ENCODE measurements at regions not wholly inside any gene's neighbourhood (a gene's known extent, or its start where the extent isn't known, plus 50 kb on each side); places are given as distances from the start of the nearest gene placed in this dataset.

GRCh38 chr2:215651412-215651811 lies 215.5 kb upstream of the FN1 start (continued):
- TF ChIP-seq RUNX3 (IDR thresholded peaks at IDR 0.05; ENCODE audit: low read length) (no peak), MYC (IDR thresholded peaks at IDR 0.05; ENCODE audit: insufficient read depth, insufficient read length, insufficient replicate concordance, low read length, severe bottlenecking) (no peak), BACH1 (IDR thresholded peaks at IDR 0.05; ENCODE audit: borderline replicate concordance) (no peak), SMARCA5 (IDR thresholded peaks at IDR 0.05) (no peak)
- TF ChIP-seq, protein P1, sequence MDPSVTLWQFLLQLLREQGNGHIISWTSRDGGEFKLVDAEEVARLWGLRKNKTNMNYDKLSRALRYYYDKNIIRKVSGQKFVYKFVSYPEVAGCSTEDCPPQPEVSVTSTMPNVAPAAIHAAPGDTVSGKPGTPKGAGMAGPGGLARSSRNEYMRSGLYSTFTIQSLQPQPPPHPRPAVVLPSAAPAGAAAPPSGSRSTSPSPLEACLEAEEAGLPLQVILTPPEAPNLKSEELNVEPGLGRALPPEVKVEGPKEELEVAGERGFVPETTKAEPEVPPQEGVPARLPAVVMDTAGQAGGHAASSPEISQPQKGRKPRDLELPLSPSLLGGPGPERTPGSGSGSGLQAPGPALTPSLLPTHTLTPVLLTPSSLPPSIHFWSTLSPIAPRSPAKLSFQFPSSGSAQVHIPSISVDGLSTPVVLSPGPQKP (IDR thresholded peaks at IDR 0.05; ENCODE audit: low read depth, low read length), result no peak

- Histone ChIP-seq H3K4me1 (ENCODE audit: control insufficient read depth, insufficient read depth, low read length) (no peaks in the 10 kb centered on the region), H2AFZ (ENCODE audit: control insufficient read depth, low read depth, low read length) (no peak overlapping the region), H3K4me2 (ENCODE audit: control insufficient read depth, insufficient read depth) (no peak overlapping the region), H3K4me3 (no peak overlapping the region), H3K9me3 (replicated peaks; ENCODE audit: control insufficient read depth, insufficient read depth, low read length) (no peaks in the 10 kb centered on the region), H4K20me1 (ENCODE audit: control insufficient read depth, insufficient read depth) (no peaks in the 10 kb centered on the region), H3K27me3 (replicated peaks in 1 of 2; ENCODE audit: control insufficient read depth in 2 of 2, insufficient read depth in 2 of 2, low read length in 1 of 2) (no peaks in the 10 kb centered on the region), H3K9ac (ENCODE audit: control insufficient read depth, insufficient read depth, low read length) (no peak overlapping the region), H3K27ac (ENCODE audit: control insufficient read depth, insufficient read depth) (no peak overlapping the region), H3K36me3 (ENCODE audit: control insufficient read depth in 2 of 2, insufficient read depth in 2 of 2, low read length in 1 of 2) (no peaks in the 10 kb centered on the region), H3K79me2 (ENCODE audit: control insufficient read depth, insufficient read depth, low read length) (no peaks in the 10 kb centered on the region)
- TF ChIP-seq POLR2AphosphoS2 (IDR thresholded peaks at IDR 0.05; ENCODE audit: low read depth, low read length), result no peak
- intact Hi-C loops (cut with micrococcal nuclease; ENCODE audit: unreplicated experiment) (no loop called here), in situ Hi-C loops (cut with MboI) (no loop called here)
- DNase-seq (ENCODE audit: low read depth, low spot score) (no peak), ATAC-seq (no peak), FAIRE-seq (no peak)
- POLR2A ChIA-PET, result no interaction called here
- CTCF ChIA-PET, result no interaction called here
- RAD21 ChIA-PET (ENCODE audit: unreplicated experiment), result interaction anchor here (0.8 kb wide), 1 partner anchor 25 kb away, joined by 3 read pairs; no protein-coding TSS in a partner anchor
- WGBS (ENCODE audit: insufficient coverage, insufficient replicate concordance, low lambda C conversion rate, missing lambda C conversion rate), result 10% methylated on average over 7 of the region's 7 CpGs
- no TSS peak for BruUV-seq (replicated peaks)
- SMC1A ChIA-PET (ENCODE audit: uncharacterized antibody, unreplicated experiment), result interaction anchor here (0.6 to 2.0 kb wide), 3 partner anchors 19 to 166 kb away, joined by 3 to 7 read pairs (median 4); no protein-coding TSS in a partner anchor
Observed at GRCh38 chr2:215644233-215644897, 208.5 kb upstream of the FN1 start.
